Brain microvascular endothelial cell (primary cell): ENCODE measurements at regions not wholly inside any gene's neighbourhood (a gene's known extent, or its start where the extent isn't known, plus 50 kb on each side); places are given as distances from the start of the nearest gene placed in this dataset.

Experiments
- DNase-seq: peaks from one replicate; pipeline ENCODE4 v3.0.0-alpha.2; 2020
- H3K27ac ChIP-seq: fragments of 250-450 bp; sonication (Bioruptor Pico); 2 replicates; pipeline ENCODE4 v1.5.1; 2020; ENCODE audit warnings: mild to moderate bottlenecking, moderate library complexity
- H3K27me3 ChIP-seq: fragments of 250-450 bp; sonication (Bioruptor Pico); replicated peaks from 2 replicates; pipeline ENCODE4 v1.5.1; 2020; ENCODE audit warnings: mild to moderate bottlenecking
- H3K36me3 ChIP-seq: fragments of 250-450 bp; sonication (Bioruptor Pico); replicated peaks from 2 replicates; pipeline ENCODE4 v1.5.1; 2020; ENCODE audit warnings: mild to moderate bottlenecking
- H3K4me3 ChIP-seq: 2 replicates; pipeline ENCODE4 v1.5.1; 2011; ENCODE audit warnings: low read depth, mild to moderate bottlenecking, control low read depth, low read length, moderate library complexity
- in situ Hi-C: cut with HindIII; loops from 2 replicates; pipeline ENCODE4 v1.10.0; 2017; ENCODE audit warnings: low sequenced_read_pairs, low pct_ligation_motif_present
- TF ChIP-seq, protein P1 (sequence below): IDR thresholded peaks from 2 replicates; pipeline ENCODE4 v1.5.1; 2011; ENCODE audit warnings: low read depth, mild to moderate bottlenecking, moderate library complexity, low read length, control low read depth, inconsistent platforms; ENCODE audit errors: missing control alignments

DNA sequence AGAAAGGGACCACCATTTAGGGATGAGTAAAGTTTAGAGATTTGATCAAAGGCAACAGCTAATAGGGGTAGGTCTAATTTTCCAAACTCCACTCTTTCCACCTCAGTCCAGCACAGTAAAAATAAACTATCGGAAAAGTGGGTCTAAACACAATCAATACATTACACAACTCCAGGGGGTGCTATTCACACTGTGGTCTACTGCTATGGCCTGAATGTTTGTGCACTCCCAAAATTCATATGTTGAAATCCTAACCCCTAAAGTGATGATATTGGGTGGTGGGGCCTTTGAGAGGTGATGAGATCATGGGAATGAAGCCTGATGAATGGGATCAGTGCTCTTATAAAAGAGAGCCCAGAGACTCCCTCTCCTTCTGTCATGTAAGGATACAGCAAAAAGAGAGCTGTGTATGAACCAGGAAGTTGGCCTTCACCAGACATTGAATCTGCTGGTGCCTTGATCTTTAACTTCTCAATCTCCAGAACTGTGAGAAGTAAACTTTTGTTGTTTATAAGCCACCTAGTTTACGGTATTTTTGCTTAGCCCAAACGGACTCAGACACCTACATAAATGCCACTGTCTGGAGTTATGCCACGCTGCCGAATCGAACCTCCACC, 193.9 kb downstream of the OMA1 start:
- TF ChIP-seq, protein P1, sequence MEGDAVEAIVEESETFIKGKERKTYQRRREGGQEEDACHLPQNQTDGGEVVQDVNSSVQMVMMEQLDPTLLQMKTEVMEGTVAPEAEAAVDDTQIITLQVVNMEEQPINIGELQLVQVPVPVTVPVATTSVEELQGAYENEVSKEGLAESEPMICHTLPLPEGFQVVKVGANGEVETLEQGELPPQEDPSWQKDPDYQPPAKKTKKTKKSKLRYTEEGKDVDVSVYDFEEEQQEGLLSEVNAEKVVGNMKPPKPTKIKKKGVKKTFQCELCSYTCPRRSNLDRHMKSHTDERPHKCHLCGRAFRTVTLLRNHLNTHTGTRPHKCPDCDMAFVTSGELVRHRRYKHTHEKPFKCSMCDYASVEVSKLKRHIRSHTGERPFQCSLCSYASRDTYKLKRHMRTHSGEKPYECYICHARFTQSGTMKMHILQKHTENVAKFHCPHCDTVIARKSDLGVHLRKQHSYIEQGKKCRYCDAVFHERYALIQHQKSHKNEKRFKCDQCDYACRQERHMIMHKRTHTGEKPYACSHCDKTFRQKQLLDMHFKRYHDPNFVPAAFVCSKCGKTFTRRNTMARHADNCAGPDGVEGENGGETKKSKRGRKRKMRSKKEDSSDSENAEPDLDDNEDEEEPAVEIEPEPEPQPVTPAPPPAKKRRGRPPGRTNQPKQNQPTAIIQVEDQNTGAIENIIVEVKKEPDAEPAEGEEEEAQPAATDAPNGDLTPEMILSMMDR, result no peak
- DNase-seq, result no peak
- H3K4me3 ChIP-seq, result no peak overlapping the region
- H3K36me3 ChIP-seq, result no peaks in the 10 kb centered on the region
- H3K27ac ChIP-seq, result no peak overlapping the region
- in situ Hi-C loops, result no loop called here
- H3K27me3 ChIP-seq, result no peaks in the 10 kb centered on the region

DNA sequence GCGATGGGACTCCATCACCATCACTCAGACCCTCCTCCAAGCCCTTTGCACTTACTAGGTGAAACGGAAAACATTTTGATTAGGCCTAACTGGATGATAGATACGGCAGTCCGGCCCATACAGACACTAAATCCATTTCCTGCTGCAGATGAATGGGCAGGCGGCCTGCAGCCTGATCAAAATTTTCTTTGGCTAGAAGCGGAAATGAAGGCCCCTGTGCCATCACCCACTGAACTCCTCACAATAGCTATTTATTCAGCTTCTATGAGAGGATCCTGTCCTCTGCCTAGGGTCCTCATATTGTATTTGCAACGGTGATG, 200.5 kb downstream of the OMA1 start:
- in situ Hi-C loops, result no loop called here

DNA sequence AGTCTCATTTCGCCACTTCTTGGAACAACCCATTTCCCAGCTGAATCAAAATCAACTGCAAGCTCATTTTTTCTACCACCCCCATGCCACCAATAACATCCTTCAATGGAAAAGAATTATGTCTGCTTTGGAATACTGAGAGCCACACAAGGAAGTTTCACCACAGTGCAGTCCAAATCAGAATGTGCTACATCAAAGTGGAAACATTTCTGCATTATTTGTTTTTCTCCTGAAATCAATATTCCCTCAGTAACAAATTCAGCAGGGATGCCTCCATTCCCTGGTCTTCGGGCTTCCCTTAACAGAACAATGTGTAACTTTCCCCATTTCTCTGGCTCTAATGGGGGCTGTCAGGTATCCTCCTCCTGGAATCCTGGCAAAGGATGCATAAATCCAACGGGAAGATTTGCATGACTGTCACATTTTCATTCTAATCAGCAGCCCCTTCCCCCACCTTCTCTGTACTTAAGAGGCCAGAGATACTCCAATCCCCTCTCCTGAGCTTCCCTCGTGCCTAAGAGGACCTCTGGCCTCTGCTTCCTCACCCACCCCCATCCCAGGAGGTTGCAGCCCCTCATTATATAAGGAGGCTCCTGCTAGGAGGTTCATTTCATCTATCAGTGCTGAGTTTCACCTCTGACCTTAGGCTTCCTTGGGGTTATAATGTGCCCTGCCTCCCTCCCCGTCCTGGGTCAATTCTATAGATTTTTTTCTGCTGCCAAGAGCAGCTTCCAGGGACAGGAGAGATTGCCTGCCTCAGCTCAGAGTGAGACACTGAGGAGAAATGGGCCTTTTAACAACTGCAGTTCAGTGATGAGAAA, 201.1 kb downstream of the OMA1 start:
- TF ChIP-seq, protein P1, result no peak
- Histone ChIP-seq H3K4me3 (no peak overlapping the region), H3K36me3 (no peaks in the 10 kb centered on the region), H3K27ac (no peak overlapping the region), H3K27me3 (no peaks in the 10 kb centered on the region)
- DNase-seq, result no peak
- in situ Hi-C loops, result no loop called here

More for the DNA sequence above, 200.5 kb downstream of the OMA1 start:
- H3K4me3 ChIP-seq, result no peak overlapping the region
- H3K27me3 ChIP-seq, result no peaks in the 10 kb centered on the region
- DNase-seq, result no peak
- no peak overlapping the region for H3K27ac ChIP-seq
- H3K36me3 ChIP-seq, result no peaks in the 10 kb centered on the region
- TF ChIP-seq, protein P1, result no peak

DNA sequence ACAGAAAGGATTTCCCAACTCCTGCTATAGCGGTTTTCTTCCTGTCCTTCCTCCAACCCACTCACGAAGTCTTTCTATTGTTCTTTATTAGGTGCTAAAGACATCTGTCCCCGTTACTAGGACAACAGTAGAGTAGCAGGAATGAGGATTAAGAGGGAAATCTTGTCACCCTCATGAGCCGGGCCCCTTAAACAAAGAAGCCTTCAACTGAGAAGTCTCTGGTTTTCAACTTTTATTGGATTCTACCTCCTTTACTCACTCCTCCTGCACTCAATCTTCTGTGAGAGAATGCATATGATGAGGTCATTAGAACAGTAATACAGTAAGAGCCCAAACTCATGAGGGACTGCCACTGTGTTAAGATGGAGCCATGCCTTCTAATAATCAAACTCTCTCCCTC, 206.3 kb downstream of the OMA1 start:
- H3K27ac ChIP-seq, result no peak overlapping the region
- DNase-seq, result no peak
- TF ChIP-seq, protein P1, result no peak
- H3K4me3 ChIP-seq, result no peak overlapping the region
- H3K36me3 ChIP-seq, result no peaks in the 10 kb centered on the region
- H3K27me3 ChIP-seq, result no peaks in the 10 kb centered on the region
- in situ Hi-C loops, result no loop called here

DNA sequence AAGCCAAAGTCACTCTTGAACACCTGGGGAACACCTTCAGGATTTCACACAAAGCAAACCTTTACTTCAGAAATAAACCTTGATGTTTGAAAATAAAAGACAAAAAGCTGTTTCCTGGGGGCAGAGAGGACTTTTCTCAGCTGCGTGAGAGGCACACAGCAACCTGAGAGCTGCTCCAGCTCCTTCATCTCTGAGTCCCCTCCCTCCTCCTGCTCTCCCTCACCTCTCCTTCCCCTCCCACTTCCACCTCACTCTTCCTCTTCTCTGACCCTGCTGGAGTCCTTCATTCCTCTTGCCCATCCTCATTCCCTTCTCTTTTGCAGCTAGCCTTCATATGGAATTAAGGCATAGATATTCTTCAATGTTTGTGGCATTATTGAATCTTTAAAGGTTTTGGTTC, 208.4 kb downstream of the OMA1 start:
- Histone ChIP-seq H3K27me3 (no peaks in the 10 kb centered on the region), H3K4me3 (no peak overlapping the region), H3K36me3 (no peaks in the 10 kb centered on the region), H3K27ac (no peak overlapping the region)
- in situ Hi-C loops, result no loop called here
- DNase-seq, result no peak
- TF ChIP-seq, protein P1, result no peak

DNA sequence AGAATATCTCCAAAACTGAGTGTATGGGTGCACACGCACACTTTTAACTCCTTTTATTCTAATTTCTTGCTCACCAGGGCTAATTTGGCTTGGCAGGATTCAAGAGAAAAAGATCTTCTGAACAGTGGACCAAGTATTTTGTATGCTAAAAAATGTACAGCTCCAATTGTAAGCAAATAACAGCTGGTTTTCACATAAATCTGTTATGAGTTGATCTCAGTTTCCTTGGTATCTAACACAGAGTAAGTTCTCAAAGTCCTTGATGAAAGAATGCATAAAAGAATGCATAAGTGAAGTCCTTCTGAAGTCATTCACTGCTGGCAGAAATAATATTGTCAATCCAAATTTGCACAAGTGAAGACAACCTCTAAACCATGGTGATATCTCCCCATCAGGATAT, 213.0 kb downstream of the OMA1 start:
- Histone ChIP-seq H3K27ac (no peak overlapping the region), H3K27me3 (no peaks in the 10 kb centered on the region), H3K36me3 (no peaks in the 10 kb centered on the region), H3K4me3 (no peak overlapping the region)
- TF ChIP-seq, protein P1, result no peak
- no peak for DNase-seq
- in situ Hi-C loops, result no loop called here
